A673 (cell line): ENCODE measurements at regions not wholly inside any gene's neighbourhood (a gene's known extent, or its start where the extent isn't known, plus 50 kb on each side); places are given as distances from the start of the nearest gene placed in this dataset.
"Not testable (repeated sequence)": the region's sequence is repeated elsewhere in the genome, so short reads cannot be mapped to it uniquely, and the experiment has no call there.

ENCODE experiments used
- BruUV-seq: library from RNA; stranded (reverse); fragments of 400-500 nt; replicated peaks from 2 replicates; lab custom pipeline; 2021; lab: Mats Ljungman, UMichigan
- CTCF ChIA-PET: fragments of 300-600 bp; sonication (Branson Sonifier 250); formaldehyde crosslinking; loops from one replicate; lab custom pipeline; 2022; ENCODE audit warnings: antibody characterized with exemption; lab: Charles Lee
- POLR2A ChIA-PET: fragments of 300-600 bp; sonication (Branson Sonifier 250); formaldehyde crosslinking; loops from one replicate; lab custom pipeline; 2022; ENCODE audit warnings: antibody characterized with exemption; ENCODE audit not compliant: low non-redundant PET; lab: Charles Lee
- DNase-seq: peaks from one replicate; pipeline ENCODE4 v3.0.0-alpha.2; 2015; ENCODE audit warnings: low spot score
- H3K27ac ChIP-seq: fragments of 200-600 bp; sonication (generic); 2 replicates; pipeline ENCODE4 v1.5.1; 2016; ENCODE audit warnings: mixed run types, low read depth, mild to moderate bottlenecking, mixed read lengths, antibody characterized with exemption, low read length; ENCODE audit not compliant: poor library complexity, severe bottlenecking
- H3K27me3 ChIP-seq: fragments of 200-600 bp; sonication (generic); replicated peaks from 2 replicates; pipeline ENCODE4 v1.6.1; 2017; ENCODE audit warnings: mixed run types, low read depth, mild to moderate bottlenecking, mixed read lengths, antibody characterized with exemption, low read length; ENCODE audit not compliant: insufficient read depth, poor library complexity
- H3K36me3 ChIP-seq: fragments of 200-600 bp; sonication (generic); 2 replicates; pipeline ENCODE4 v1.6.1; 2016; ENCODE audit warnings: mixed run types, mild to moderate bottlenecking, mixed read lengths, antibody characterized with exemption, low read length; ENCODE audit not compliant: insufficient read depth, poor library complexity, severe bottlenecking
- H3K4me1 ChIP-seq: fragments of 200-600 bp; sonication (generic); 2 replicates; pipeline ENCODE4 v1.6.1; 2017; ENCODE audit warnings: mixed run types, mild to moderate bottlenecking, mixed read lengths, antibody characterized with exemption, low read length; ENCODE audit not compliant: insufficient read depth, poor library complexity, severe bottlenecking
- H3K4me3 ChIP-seq: fragments of 200-600 bp; sonication (generic); 2 replicates; pipeline ENCODE4 v1.5.1; 2016; ENCODE audit warnings: low read depth, mixed run types, mild to moderate bottlenecking, mixed read lengths, low read length; ENCODE audit not compliant: poor library complexity, severe bottlenecking
- H3K9me3 ChIP-seq: fragments of 200-600 bp; sonication (generic); 2 replicates; pipeline ENCODE4 v1.6.1; 2016; ENCODE audit warnings: mixed run types, low read depth, mild to moderate bottlenecking, mixed read lengths, antibody characterized with exemption, low read length; ENCODE audit not compliant: poor library complexity, severe bottlenecking
- CTCF ChIP-seq: fragments of 300-800, 200-600 bp; sonication (generic); conservative IDR thresholded peaks from 2 replicates; pipeline ENCODE4 v1.5.1; 2017; ENCODE audit warnings: low read depth, mild to moderate bottlenecking, antibody characterized with exemption, low read length, moderate library complexity, mixed read lengths
- EZH2 ChIP-seq: fragments of 200-600 bp; sonication (generic); IDR thresholded peaks from 2 replicates; pipeline ENCODE4 v1.6.1; 2017; ENCODE audit warnings: borderline replicate concordance, low read depth, mild to moderate bottlenecking, mixed read lengths, antibody characterized with exemption, low read length; ENCODE audit not compliant: poor library complexity, severe bottlenecking
- intact Hi-C: fragments of 100-400 bp; cut with micrococcal nuclease; formaldehyde crosslinking; loops from one replicate; pipeline ENCODE4 v1.10.0; 2022; ENCODE audit not compliant: unreplicated experiment

GRCh38 chr3:74978684-74979083 is 364.2 kb upstream of the CNTN3 start:
- DNase-seq, result no peak
- TF ChIP-seq CTCF (no peak), EZH2 (no peak)
- no TSS peak for BruUV-seq
- no peak overlapping the region for H3K4me3 ChIP-seq
- intact Hi-C loops, result no loop called here
- H3K4me1 ChIP-seq, result no peaks in the 10 kb centered on the region
- H3K27me3 ChIP-seq, result no peaks in the 10 kb centered on the region
- ChIA-PET CTCF (no interaction called here), POLR2A (no interaction called here)
- H3K27ac ChIP-seq, result no peak overlapping the region
- no peaks in the 10 kb centered on the region for H3K9me3 ChIP-seq
- no peaks in the 10 kb centered on the region for H3K36me3 ChIP-seq

- H3K36me3 ChIP-seq, result not testable (repeated sequence)
Observed at GRCh38 chr3:74985028-74985904, 370.8 kb upstream of the CNTN3 start.

GRCh38 chr3:74988095-74988494 is 373.6 kb upstream of the CNTN3 start:
- ChIA-PET CTCF (no interaction called here), POLR2A (no interaction called here)
- intact Hi-C loops, result no loop called here
- Histone ChIP-seq H3K27me3 (no peaks in the 10 kb centered on the region), H3K27ac (no peak overlapping the region), H3K36me3 (no peaks in the 10 kb centered on the region), H3K4me3 (no peak overlapping the region), H3K4me1 (no peaks in the 10 kb centered on the region), H3K9me3 (no peaks in the 10 kb centered on the region)
- no TSS peak for BruUV-seq
- no peak for TF ChIP-seq EZH2
- no peak for TF ChIP-seq CTCF
- no peak for DNase-seq

More at GRCh38 chr3:74985028-74985904, 370.8 kb upstream of the CNTN3 start:
- intact Hi-C loops, H3K27me3 ChIP-seq, POLR2A ChIA-PET, CTCF ChIA-PET, DNase-seq, H3K9me3 ChIP-seq, H3K27ac ChIP-seq, H3K4me1 ChIP-seq, H3K4me3 ChIP-seq, BruUV-seq: not testable (repeated sequence)
